Endothelial cell (in vitro differentiated cells): ENCODE measurements at regions not wholly inside any gene's neighbourhood (a gene's known extent, or its start where the extent isn't known, plus 50 kb on each side); places are given as distances from the start of the nearest gene placed in this dataset.

Experiments
- DNase-seq: peaks from one replicate; pipeline ENCODE4 v3.0.0; 2021; ENCODE audit warnings: low spot score
- H3K27ac Mint-ChIP-seq: one replicate; pipeline ENCODE4 v1.8.0; 2021; ENCODE audit warnings: mixed read lengths, inconsistent platforms; ENCODE audit not compliant: unreplicated experiment
- H3K27me3 Mint-ChIP-seq: one replicate; pipeline ENCODE4 v1.8.0; 2021; ENCODE audit warnings: mild to moderate bottlenecking, moderate library complexity, mixed read lengths, inconsistent platforms; ENCODE audit not compliant: unreplicated experiment
- H3K36me3 Mint-ChIP-seq: one replicate; pipeline ENCODE4 v1.8.0; 2021; ENCODE audit warnings: mild to moderate bottlenecking, low read depth, mixed read lengths, inconsistent platforms; ENCODE audit not compliant: unreplicated experiment
- H3K4me1 Mint-ChIP-seq: one replicate; pipeline ENCODE4 v1.8.0; 2021; ENCODE audit warnings: mild to moderate bottlenecking, mixed read lengths, inconsistent platforms; ENCODE audit not compliant: unreplicated experiment
- H3K4me3 Mint-ChIP-seq: one replicate; pipeline ENCODE4 v1.8.0; 2021; ENCODE audit warnings: mild to moderate bottlenecking, mixed read lengths, inconsistent platforms; ENCODE audit not compliant: unreplicated experiment
- H3K9me3 Mint-ChIP-seq: one replicate; pipeline ENCODE4 v1.8.0; 2021; ENCODE audit warnings: mixed read lengths, inconsistent platforms; ENCODE audit not compliant: unreplicated experiment
- TF ChIP-seq, protein P1 (sequence below): fragments of 200-600 bp; sonication (generic); IDR thresholded peaks from one replicate; pipeline ENCODE4 v1.5.0; 2021; ENCODE audit warnings: antibody characterized with exemption; ENCODE audit not compliant: unreplicated experiment

DNA sequence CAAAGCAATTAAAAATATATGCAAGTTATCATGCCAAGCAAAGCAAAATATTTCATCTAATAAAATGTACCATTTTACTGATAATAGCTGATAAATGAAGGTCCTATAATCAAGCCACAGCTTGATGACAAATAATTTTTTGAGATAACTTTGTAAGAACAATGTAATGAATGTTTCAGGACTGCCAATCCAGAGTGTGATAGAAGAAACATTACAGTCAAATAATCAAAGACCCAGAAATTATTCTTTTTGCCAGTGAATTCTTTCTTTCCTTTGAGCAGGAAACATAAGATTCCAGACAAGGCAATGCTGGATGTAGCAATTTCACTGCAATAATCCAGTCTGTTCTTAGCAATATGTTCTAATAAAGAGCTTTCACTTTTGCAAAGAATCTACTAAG is 556.1 kb downstream of the PLOD2 start:
- no peak overlapping the region for H3K27ac Mint-ChIP-seq
- H3K4me3 Mint-ChIP-seq = no peak overlapping the region

GRCh38 chr3:145620002-145620401 is 541.0 kb downstream of the PLOD2 start:
- H3K27me3 Mint-ChIP-seq = no peaks in the 10 kb centered on the region
- no peak for DNase-seq
- TF ChIP-seq, protein P1, sequence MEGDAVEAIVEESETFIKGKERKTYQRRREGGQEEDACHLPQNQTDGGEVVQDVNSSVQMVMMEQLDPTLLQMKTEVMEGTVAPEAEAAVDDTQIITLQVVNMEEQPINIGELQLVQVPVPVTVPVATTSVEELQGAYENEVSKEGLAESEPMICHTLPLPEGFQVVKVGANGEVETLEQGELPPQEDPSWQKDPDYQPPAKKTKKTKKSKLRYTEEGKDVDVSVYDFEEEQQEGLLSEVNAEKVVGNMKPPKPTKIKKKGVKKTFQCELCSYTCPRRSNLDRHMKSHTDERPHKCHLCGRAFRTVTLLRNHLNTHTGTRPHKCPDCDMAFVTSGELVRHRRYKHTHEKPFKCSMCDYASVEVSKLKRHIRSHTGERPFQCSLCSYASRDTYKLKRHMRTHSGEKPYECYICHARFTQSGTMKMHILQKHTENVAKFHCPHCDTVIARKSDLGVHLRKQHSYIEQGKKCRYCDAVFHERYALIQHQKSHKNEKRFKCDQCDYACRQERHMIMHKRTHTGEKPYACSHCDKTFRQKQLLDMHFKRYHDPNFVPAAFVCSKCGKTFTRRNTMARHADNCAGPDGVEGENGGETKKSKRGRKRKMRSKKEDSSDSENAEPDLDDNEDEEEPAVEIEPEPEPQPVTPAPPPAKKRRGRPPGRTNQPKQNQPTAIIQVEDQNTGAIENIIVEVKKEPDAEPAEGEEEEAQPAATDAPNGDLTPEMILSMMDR = no peak
- no peak overlapping the region for H3K4me3 Mint-ChIP-seq
- H3K9me3 Mint-ChIP-seq = no peaks in the 10 kb centered on the region
- no peaks in the 10 kb centered on the region for H3K36me3 Mint-ChIP-seq
- no peak overlapping the region for H3K27ac Mint-ChIP-seq
- no peaks in the 10 kb centered on the region for H3K4me1 Mint-ChIP-seq

More for the DNA sequence above, 556.1 kb downstream of the PLOD2 start:
- H3K4me1 Mint-ChIP-seq = no peaks in the 10 kb centered on the region
- TF ChIP-seq, protein P1 = no peak
- H3K36me3 Mint-ChIP-seq = no peaks in the 10 kb centered on the region
- DNase-seq = no peak
- H3K9me3 Mint-ChIP-seq = no peaks in the 10 kb centered on the region
- no peaks in the 10 kb centered on the region for H3K27me3 Mint-ChIP-seq

DNA sequence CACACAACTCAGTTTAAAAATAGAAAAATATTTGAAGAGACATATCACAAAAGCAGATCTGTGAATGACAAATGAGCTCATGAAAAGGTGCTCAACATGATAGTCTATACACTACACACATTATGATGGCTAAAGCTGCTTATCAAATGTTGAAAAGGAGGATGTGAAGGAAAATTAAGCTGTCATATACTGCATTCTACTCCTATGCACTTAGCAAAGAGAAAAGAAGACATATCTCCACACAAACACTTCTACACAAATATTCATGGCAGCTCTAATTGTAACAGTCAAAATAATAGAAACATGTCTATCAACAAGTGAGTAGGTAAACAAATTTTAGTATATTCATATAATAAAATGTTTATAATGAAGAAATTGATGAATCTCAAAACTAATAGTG is 540.5 kb downstream of the PLOD2 start:
- no peak for DNase-seq
- TF ChIP-seq, protein P1 = no peak
- Mint-ChIP-seq H3K27ac (no peak overlapping the region), H3K36me3 (no peaks in the 10 kb centered on the region), H3K27me3 (no peaks in the 10 kb centered on the region), H3K4me1 (no peaks in the 10 kb centered on the region), H3K4me3 (no peak overlapping the region), H3K9me3 (no peaks in the 10 kb centered on the region)

GRCh38 chr3:145623349-145623748 is 537.6 kb downstream of the PLOD2 start:
- no peaks in the 10 kb centered on the region for H3K4me1 Mint-ChIP-seq
- DNase-seq = no peak
- no peak overlapping the region for H3K4me3 Mint-ChIP-seq
- H3K27ac Mint-ChIP-seq = no peak overlapping the region
- peaks cover 1% of the 10 kb centered on the region for H3K27me3 Mint-ChIP-seq
- H3K36me3 Mint-ChIP-seq = no peaks in the 10 kb centered on the region
- H3K9me3 Mint-ChIP-seq = no peaks in the 10 kb centered on the region
- TF ChIP-seq, protein P1 = no peak

DNA sequence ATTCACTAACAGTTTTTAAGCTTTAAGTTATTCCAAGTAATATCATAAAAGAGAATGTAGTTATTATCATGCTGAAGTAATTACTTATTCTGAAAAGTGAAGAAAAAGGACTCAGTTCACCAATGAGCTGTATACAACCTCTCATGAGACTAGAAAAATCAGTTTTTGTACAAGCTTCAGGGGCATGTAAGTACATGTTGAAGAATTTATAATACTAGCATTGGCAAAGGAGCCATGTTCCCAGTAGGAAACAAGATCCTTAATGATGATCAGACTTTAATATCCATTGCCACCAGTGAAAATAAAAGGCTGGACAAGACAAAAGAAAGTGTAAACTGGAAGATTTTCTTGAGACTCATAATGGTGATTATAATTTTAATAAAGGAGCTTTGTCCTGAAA is 532.8 kb downstream of the PLOD2 start:
- Mint-ChIP-seq H3K27me3 (peaks cover 3% of the 10 kb centered on the region), H3K36me3 (no peaks in the 10 kb centered on the region), H3K27ac (no peak overlapping the region), H3K4me3 (no peak overlapping the region), H3K9me3 (no peaks in the 10 kb centered on the region), H3K4me1 (no peaks in the 10 kb centered on the region)
- DNase-seq = no peak
- TF ChIP-seq, protein P1 = no peak
